ENCODE measurements at regions not wholly inside any gene's neighbourhood (a gene's known extent, or its start where the extent isn't known, plus 50 kb on each side); places are given as distances from the start of the nearest gene placed in this dataset.
"Not testable (repeated sequence)": the region's sequence is repeated elsewhere in the genome, so short reads cannot be mapped to it uniquely, and the experiment has no call there.

DNA sequence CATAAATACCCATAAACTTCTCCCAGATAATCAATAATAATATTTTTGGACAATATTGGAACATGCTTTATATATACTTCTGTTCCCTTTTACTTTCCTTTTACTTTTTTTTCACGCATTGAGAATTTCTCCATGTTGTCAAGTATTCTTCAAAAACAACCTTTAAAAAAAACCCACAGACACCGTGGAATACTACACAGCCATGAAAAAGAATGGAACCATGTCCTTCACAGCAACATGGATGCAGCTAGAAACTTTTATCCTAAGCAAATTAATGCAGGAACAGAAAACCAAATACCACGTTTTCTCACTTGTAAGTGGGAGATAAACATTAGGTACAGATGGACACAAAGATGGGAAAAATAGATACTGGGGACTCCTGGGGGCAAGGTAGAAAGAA is 854.7 kb downstream of the TBC1D22A start:
- H3K4me3 ChIP-seq = no peak overlapping the region
- intact Hi-C loops (cut with DNase I; ENCODE audit: low total_unique reads) = no loop called here
- H3K4me1 ChIP-seq = no peaks in the 10 kb centered on the region
- no peaks in the 10 kb centered on the region for H3K36me3 ChIP-seq
- DNase-seq = no peak
- no peak for TF ChIP-seq EP300 (IDR thresholded peaks at IDR 0.05)
- TF ChIP-seq, protein P1, sequence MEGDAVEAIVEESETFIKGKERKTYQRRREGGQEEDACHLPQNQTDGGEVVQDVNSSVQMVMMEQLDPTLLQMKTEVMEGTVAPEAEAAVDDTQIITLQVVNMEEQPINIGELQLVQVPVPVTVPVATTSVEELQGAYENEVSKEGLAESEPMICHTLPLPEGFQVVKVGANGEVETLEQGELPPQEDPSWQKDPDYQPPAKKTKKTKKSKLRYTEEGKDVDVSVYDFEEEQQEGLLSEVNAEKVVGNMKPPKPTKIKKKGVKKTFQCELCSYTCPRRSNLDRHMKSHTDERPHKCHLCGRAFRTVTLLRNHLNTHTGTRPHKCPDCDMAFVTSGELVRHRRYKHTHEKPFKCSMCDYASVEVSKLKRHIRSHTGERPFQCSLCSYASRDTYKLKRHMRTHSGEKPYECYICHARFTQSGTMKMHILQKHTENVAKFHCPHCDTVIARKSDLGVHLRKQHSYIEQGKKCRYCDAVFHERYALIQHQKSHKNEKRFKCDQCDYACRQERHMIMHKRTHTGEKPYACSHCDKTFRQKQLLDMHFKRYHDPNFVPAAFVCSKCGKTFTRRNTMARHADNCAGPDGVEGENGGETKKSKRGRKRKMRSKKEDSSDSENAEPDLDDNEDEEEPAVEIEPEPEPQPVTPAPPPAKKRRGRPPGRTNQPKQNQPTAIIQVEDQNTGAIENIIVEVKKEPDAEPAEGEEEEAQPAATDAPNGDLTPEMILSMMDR (IDR thresholded peaks at IDR 0.05) = no peak
- TF ChIP-seq POLR2AphosphoS5 (IDR thresholded peaks at IDR 0.05) = no peak
- TF ChIP-seq POLR2A (IDR thresholded peaks at IDR 0.05) = no peak
- 76 to 86% (median 80%) methylated on average over 3 of the region's 3 CpGs for WGBS, 5 donors
- peaks cover 0 to 56% (median 0%) of the 10 kb centered on the region in 3 donors for H3K27me3 ChIP-seq
- no peaks in the 10 kb centered on the region for H3K9me3 ChIP-seq
- H3K27ac ChIP-seq = no peak overlapping the region

DNA sequence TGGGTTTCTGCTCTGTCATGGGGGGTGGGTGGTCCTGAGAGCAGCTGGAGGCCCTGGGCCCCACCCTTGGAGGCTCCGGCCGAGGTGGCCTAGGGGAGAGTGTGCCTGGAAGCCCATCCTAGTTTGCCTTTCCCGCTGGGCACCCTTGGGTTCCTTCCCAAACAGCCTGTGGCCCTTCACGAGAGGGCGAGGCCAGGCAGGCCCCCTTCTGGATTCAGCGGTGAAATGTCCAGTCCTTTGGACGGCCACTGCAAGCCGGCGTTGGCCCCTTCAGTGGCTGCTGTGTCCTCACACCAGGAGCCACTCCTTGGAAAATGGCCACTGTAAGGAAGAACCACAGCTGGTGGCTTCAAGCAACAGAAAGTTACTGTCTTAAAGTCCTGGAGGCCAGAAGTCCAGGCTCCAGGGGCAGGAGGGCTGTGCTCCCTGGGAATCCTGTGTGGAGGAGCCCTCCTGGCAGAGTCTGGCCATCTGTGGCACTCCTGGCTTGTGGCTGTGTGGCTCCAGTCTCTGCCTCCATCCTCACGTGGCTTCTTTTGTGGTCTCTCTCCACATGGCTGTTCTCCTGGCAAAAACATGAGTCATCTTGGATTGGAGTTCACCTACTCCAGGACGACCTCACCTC is 854.1 kb downstream of the TBC1D22A start:
- intact Hi-C loops (cut with DNase I; ENCODE audit: low total_unique reads) = no loop called here
- H3K27ac ChIP-seq = no peak overlapping the region
- H3K36me3 ChIP-seq = no peaks in the 10 kb centered on the region
- peaks cover 0 to 51% (median 0%) of the 10 kb centered on the region in 3 donors for H3K27me3 ChIP-seq
- H3K9me3 ChIP-seq = no peaks in the 10 kb centered on the region
- 78 to 92% (median 81%) methylated on average over 6 to 11 of the region's 11 CpGs for WGBS, 5 donors
- H3K4me1 ChIP-seq = no peaks in the 10 kb centered on the region
- H3K4me3 ChIP-seq = no peak overlapping the region
- DNase-seq = peak in 1 of 2 donors; percentile 14
- no peak for TF ChIP-seq EP300 (IDR thresholded peaks at IDR 0.05)

GRCh38 chr22:47615051-47615450 is 852.6 kb downstream of the TBC1D22A start:
- TF ChIP-seq POLR2AphosphoS5 (IDR thresholded peaks at IDR 0.05) (no peak), POLR2A (IDR thresholded peaks at IDR 0.05) (no peak), EP300 (IDR thresholded peaks at IDR 0.05) (no peak)
- TF ChIP-seq, protein P1 (IDR thresholded peaks at IDR 0.05) = no peak
- intact Hi-C loops (cut with DNase I; ENCODE audit: low total_unique reads) = no loop called here
- no peak for DNase-seq
- Histone ChIP-seq H3K27ac (no peak overlapping the region), H3K4me3 (no peak overlapping the region), H3K36me3 (no peaks in the 10 kb centered on the region), H3K4me1 (no peaks in the 10 kb centered on the region), H3K9me3 (peaks cover 2 to 5% (median 4%) of the 10 kb centered on the region in 4 donors), H3K27me3 (peaks cover 0 to 38% (median 0%) of the 10 kb centered on the region in 3 donors)
- 77 to 88% (median 82%) methylated on average over 9 to 10 of the region's 10 CpGs for whole genome bisulfite sequencing, 5 donors

- Histone ChIP-seq H3K4me1 (no peaks in the 10 kb centered on the region), H3K4me3 (no peak overlapping the region), H3K27me3 (peaks cover 0 to 33% (median 0%) of the 10 kb centered on the region in 3 donors), H3K27ac (no peak overlapping the region), H3K9me3 (peaks cover 3 to 14% (median 10%) of the 10 kb centered on the region in 4 donors), H3K36me3 (no peaks in the 10 kb centered on the region)
- intact Hi-C loops (cut with DNase I; ENCODE audit: low total_unique reads) = no loop called here
- TF ChIP-seq POLR2A (IDR thresholded peaks at IDR 0.05) (no peak), EP300 (IDR thresholded peaks at IDR 0.05) (no peak), POLR2AphosphoS5 (IDR thresholded peaks at IDR 0.05) (no peak)
- TF ChIP-seq, protein P1 (IDR thresholded peaks at IDR 0.05) = no peak
- 86 to 91% (median 87%) methylated on average over 13 of the region's 13 CpGs for WGBS, 5 donors
- DNase-seq = no peak
These were observed 851.3 kb downstream of the TBC1D22A start for GRCh38 chr22:47613606-47614350.

- H3K4me3 ChIP-seq; DNase-seq; H3K27ac ChIP-seq; intact Hi-C loops (cut with DNase I; ENCODE audit: low total_unique reads); H3K4me1 ChIP-seq; H3K36me3 ChIP-seq: not testable (repeated sequence)
- Histone ChIP-seq H3K27me3 (peaks cover 0 to 27% (median 0%) of the 10 kb centered on the region in 3 donors), H3K9me3 (peaks cover 3 to 14% (median 10%) of the 10 kb centered on the region in 4 donors)
- 63 to 78% (median 75%) methylated on average over 11 of the region's 11 CpGs for WGBS, 5 donors
These were observed 850.7 kb downstream of the TBC1D22A start for GRCh38 chr22:47613181-47613580.
